HCT116 (cell line): ENCODE measurements at regions not wholly inside any gene's neighbourhood (a gene's known extent, or its start where the extent isn't known, plus 50 kb on each side); places are given as distances from the start of the nearest gene placed in this dataset.

ENCODE experiments used
- ATAC-seq: fragments of 200-7000 bp; cut with Tn5 transposase; 2 replicates; pipeline ENCODE4 v1.9.1; 2020; ENCODE audit warnings: mild to moderate bottlenecking, moderate library complexity
- BruUV-seq: library from RNA; stranded (reverse); fragments of 400-500 nt; replicated peaks from 2 replicates; lab custom pipeline; 2021; lab: Mats Ljungman, UMichigan
- CTCF ChIA-PET: fragments of 300-600 bp; sonication (Branson Sonifier 250); formaldehyde crosslinking; loops from one replicate; lab custom pipeline; 2021; ENCODE audit warnings: antibody characterized with exemption; lab: Charles Lee
- POLR2A ChIA-PET: fragments of 300-600, 350-600 bp; sonication (Branson Sonifier 250); formaldehyde crosslinking; loops from one replicate; lab custom pipeline; 2021; ENCODE audit warnings: antibody characterized with exemption; lab: Charles Lee
- RAD21 ChIA-PET, 2 experiments: fragments of 300-600 bp; sonication (Branson Sonifier 250); formaldehyde crosslinking; loops; one replicate each; lab custom pipeline; 2023; ENCODE audit warnings: low total read pairs in 2 of 2; ENCODE audit not compliant: uncharacterized antibody in 2 of 2, unreplicated experiment in 2 of 2, low non-redundant PET in 1 of 2; lab: Charles Lee
- DNase-seq: peaks from one replicate; pipeline ENCODE4 v3.0.0-alpha.2; 2010; ENCODE audit warnings: low read depth, low spot score
- H2AFZ ChIP-seq: fragments of 200-600 bp; shearing (Covaris generic), sonication (generic); 2 replicates; pipeline ENCODE4 v1.6.1; 2017; ENCODE audit warnings: low read depth, mixed run types, mixed read lengths, antibody characterized with exemption, low read length; ENCODE audit not compliant: poor library complexity, severe bottlenecking
- H3K27ac ChIP-seq: 2 replicates; pipeline ENCODE4 v1.5.1; 2012; ENCODE audit warnings: low read depth, low read length
- H3K27me3 ChIP-seq: fragments of 200-600 bp; sonication (generic); 2 replicates; pipeline ENCODE4 v1.6.1; 2016; ENCODE audit warnings: mixed run types, low read length, mixed read lengths; ENCODE audit not compliant: insufficient read depth
- H3K36me3 ChIP-seq, 2 experiments: fragments of 200-500 bp in 1 of 2; fragments of 200-600 bp in 1 of 2; sonication (Bioruptor generic) in 1 of 2; sonication (generic) in 1 of 2; 2 replicates each; pipeline versions ENCODE4 v1.5.1 to v1.6.1; 2014 to 2016; ENCODE audit warnings: low read length in 2 of 2, inconsistent platforms in 1 of 2, mixed read lengths in 1 of 2, mixed run types in 1 of 2; ENCODE audit not compliant: insufficient read depth in 2 of 2, control insufficient read depth in 1 of 2
- H3K4me1 ChIP-seq, 2 experiments: fragments of 200-600 bp in 1 of 2; sonication (generic) in 1 of 2; 2 replicates each; pipeline versions ENCODE4 v1.5.1 to v1.6.1; 2012 to 2017; ENCODE audit warnings: low read length in 2 of 2, inconsistent platforms in 1 of 2, mild to moderate bottlenecking in 1 of 2, mixed read lengths in 1 of 2, mixed run types in 1 of 2, moderate library complexity in 1 of 2; ENCODE audit not compliant: insufficient read depth in 2 of 2, control insufficient read depth in 1 of 2
- H3K4me2 ChIP-seq: fragments of 200-600 bp; sonication (generic); 2 replicates; pipeline ENCODE4 v1.6.1; 2017; ENCODE audit warnings: mixed run types, low read length, mixed read lengths
- H3K4me3 ChIP-seq, 2 experiments: fragments of 200-600 bp in 1 of 2; sonication (generic) in 1 of 2; replicated peaks in 1 of 2; 2 replicates each; pipeline ENCODE4 v1.5.1; 2011 to 2016; ENCODE audit warnings: low read length in 2 of 2, control low read depth in 1 of 2, low read depth in 1 of 2, mild to moderate bottlenecking in 1 of 2, mixed read lengths in 1 of 2, mixed run types in 1 of 2
- H3K79me2 ChIP-seq: fragments of 200-600 bp; sonication (generic); 2 replicates; pipeline ENCODE4 v1.6.1; 2017; ENCODE audit warnings: mild to moderate bottlenecking, mixed run types, low read length, moderate library complexity, mixed read lengths; ENCODE audit not compliant: insufficient read depth
- H3K9ac ChIP-seq: fragments of 200-600 bp; sonication (generic); 2 replicates; pipeline ENCODE4 v1.6.1; 2016; ENCODE audit warnings: low read length, mixed read lengths
- H3K9me2 ChIP-seq: fragments of 200-600 bp; sonication (generic), shearing (Covaris generic); 2 replicates; pipeline ENCODE4 v1.6.1; 2017; ENCODE audit warnings: mixed run types, mild to moderate bottlenecking, moderate library complexity; ENCODE audit not compliant: insufficient read depth
- H3K9me3 ChIP-seq, 2 experiments: fragments of 200-500 bp in 1 of 2; fragments of 200-600 bp in 1 of 2; sonication (Bioruptor generic) in 1 of 2; sonication (generic) in 1 of 2; 2 replicates each; pipeline ENCODE4 v1.6.1; 2014 to 2017; ENCODE audit warnings: low read length in 2 of 2, mixed read lengths in 2 of 2, inconsistent platforms in 1 of 2, low read depth in 1 of 2, mild to moderate bottlenecking in 1 of 2, mixed run types in 1 of 2, moderate library complexity in 1 of 2; ENCODE audit not compliant: control insufficient read depth in 1 of 2, insufficient read depth in 1 of 2
- H4K20me1 ChIP-seq: fragments of 200-600 bp; sonication (generic), shearing (Covaris generic); 2 replicates; pipeline ENCODE4 v1.6.1; 2017; ENCODE audit warnings: mixed run types, mild to moderate bottlenecking, moderate library complexity; ENCODE audit not compliant: insufficient read depth
- ATF3 ChIP-seq: IDR thresholded peaks from 2 replicates; pipeline ENCODE4 v1.6.1; 2012
- CBX3 ChIP-seq: IDR thresholded peaks from 2 replicates; pipeline ENCODE4 v1.6.1; 2012; ENCODE audit warnings: low read depth
- CTCF ChIP-seq, 3 experiments: fragments of 200-600 bp in 1 of 3; sonication (generic) in 1 of 3; IDR thresholded peaks in 2 of 3; conservative IDR thresholded peaks in 1 of 3; 2 replicates each; pipeline ENCODE4 v1.5.1; 2012 to 2017; ENCODE audit warnings: low read depth in 2 of 3, low read length in 2 of 3, antibody characterized with exemption in 1 of 3, borderline replicate concordance in 1 of 3, control low read depth in 1 of 3, mild to moderate bottlenecking in 1 of 3, mixed read lengths in 1 of 3, mixed run types in 1 of 3, moderate library complexity in 1 of 3; ENCODE audit not compliant: insufficient read depth in 1 of 3
- ELF1 ChIP-seq: IDR thresholded peaks from 2 replicates; pipeline ENCODE4 v1.6.1; 2012; ENCODE audit warnings: low read depth, borderline replicate concordance
- EZH2 ChIP-seq: fragments of 200-600 bp; sonication (generic); IDR thresholded peaks from 2 replicates; pipeline ENCODE4 v1.6.1; 2017; ENCODE audit warnings: antibody characterized with exemption, mixed run types
- EZH2phosphoT487 ChIP-seq: fragments of 200-600 bp; IDR thresholded peaks from 2 replicates; pipeline ENCODE4 v1.6.1; 2018; ENCODE audit warnings: antibody characterized with exemption, borderline replicate concordance
- FOSL1 ChIP-seq: IDR thresholded peaks from 2 replicates; pipeline ENCODE4 v1.6.1; 2012; ENCODE audit warnings: low read depth
- MAX ChIP-seq: IDR thresholded peaks from 2 replicates; pipeline ENCODE4 v1.6.1; 2012
- POLR2A ChIP-seq: IDR thresholded peaks from 2 replicates; pipeline ENCODE4 v1.7.0; 2011; ENCODE audit warnings: borderline replicate concordance; ENCODE audit not compliant: insufficient read depth, insufficient read length; ENCODE audit errors: extremely low read depth
- POLR2AphosphoS5 ChIP-seq: IDR thresholded peaks from 2 replicates; pipeline ENCODE4 v1.6.1; 2011; ENCODE audit warnings: mild to moderate bottlenecking, low read depth, low read length, moderate library complexity
- SP1 ChIP-seq: IDR thresholded peaks from 2 replicates; pipeline ENCODE4 v1.6.1; 2012; ENCODE audit warnings: low read depth
- SRF ChIP-seq: IDR thresholded peaks from 2 replicates; pipeline ENCODE4 v1.6.1; 2012; ENCODE audit warnings: low read depth
- TCF7L2 ChIP-seq: IDR thresholded peaks from 2 replicates; pipeline ENCODE4 v1.7.0; 2011; ENCODE audit warnings: borderline replicate concordance, inconsistent platforms; ENCODE audit not compliant: insufficient read depth, insufficient read length; ENCODE audit errors: extremely low read depth
- YY1 ChIP-seq: IDR thresholded peaks from 2 replicates; pipeline ENCODE4 v1.6.1; 2011; ENCODE audit warnings: low read length, low read depth, moderate library complexity, mild to moderate bottlenecking; ENCODE audit not compliant: insufficient replicate concordance; ENCODE audit errors: extremely low read depth
- ZFX ChIP-seq: fragments of 450-650 bp; IDR thresholded peaks from 2 replicates; pipeline ENCODE4 v1.6.1; 2017
- ZNF274 ChIP-seq: fragments of 200-500 bp; sonication (Bioruptor generic); IDR thresholded peaks from 2 replicates; pipeline ENCODE4 v1.6.1; 2014; ENCODE audit warnings: mild to moderate bottlenecking, low read depth, low read length, inconsistent platforms
- intact Hi-C: fragments of 100-400 bp; cut with micrococcal nuclease; formaldehyde crosslinking; loops from 2 replicates; pipeline ENCODE4 v1.10.0; 2022
- TF ChIP-seq, protein P1 (sequence below): IDR thresholded peaks from 2 replicates; pipeline ENCODE4 v1.6.1; 2012; ENCODE audit warnings: low read depth
- TF ChIP-seq, protein P2 (sequence below): IDR thresholded peaks from 2 replicates; pipeline ENCODE4 v1.6.1; 2011; ENCODE audit warnings: mild to moderate bottlenecking, low read length, moderate library complexity; ENCODE audit not compliant: insufficient replicate concordance; ENCODE audit errors: extremely low read depth

DNA sequence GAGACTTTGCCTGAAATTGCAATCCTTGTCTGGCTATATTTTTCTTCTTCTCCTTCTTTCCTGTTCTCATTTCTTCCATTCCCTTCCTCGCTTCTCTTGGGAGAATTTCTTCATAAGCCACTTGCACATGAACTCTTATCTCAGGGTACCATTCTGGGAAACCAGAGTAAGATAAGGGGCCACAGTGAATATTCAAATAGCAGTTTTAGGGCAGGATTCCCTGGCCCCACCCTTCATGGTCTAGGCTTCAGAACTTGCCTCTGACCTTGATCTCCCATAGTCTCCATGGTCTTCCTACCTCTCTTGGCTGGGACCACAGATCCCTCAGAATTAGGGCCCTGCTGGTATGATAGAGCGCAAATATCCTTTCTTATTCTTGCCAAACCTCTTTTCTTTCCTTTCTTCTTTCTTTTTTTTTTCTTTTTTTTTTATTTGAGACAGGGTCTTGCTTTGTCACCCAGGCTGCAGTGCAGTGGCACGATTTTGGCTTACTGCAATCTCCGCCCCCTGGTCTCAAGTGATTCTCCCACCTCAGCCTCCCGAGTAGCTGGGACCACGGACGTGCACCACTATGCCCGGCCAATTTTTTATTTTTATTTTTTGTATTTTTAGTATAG lies 123.0 kb upstream of the CITED2 start:
- CTCF ChIA-PET = no interaction called here
- H3K9ac ChIP-seq = no peak overlapping the region
- no peaks in the 10 kb centered on the region for H3K36me3 ChIP-seq
- H3K27ac ChIP-seq = no peak overlapping the region
- no peak overlapping the region for H3K4me2 ChIP-seq
- no peak for DNase-seq
- H3K9me2 ChIP-seq = no peaks in the 10 kb centered on the region
- no peaks in the 10 kb centered on the region for H3K27me3 ChIP-seq
- no peak for ATAC-seq
- BruUV-seq = no TSS peak
- H2AFZ ChIP-seq = no peak overlapping the region
- TF ChIP-seq CBX3 (no peak), ZFX (no peak), YY1 (no peak), MAX (no peak), POLR2A (no peak), POLR2AphosphoS5 (no peak), CTCF (IDR thresholded peaks at IDR 0.05 in 2 of 3, conservative IDR thresholded peaks at IDR 0.05 in 1 of 3; ENCODE audit: borderline replicate concordance in 1 of 3, insufficient read depth in 1 of 3, low read depth in 2 of 3, low read length in 2 of 3) (no peak), ZNF274 (no peak), SP1 (no peak), TCF7L2 (no peak), ELF1 (no peak), FOSL1 (no peak), ATF3 (no peak), SRF (no peak), EZH2 (no peak), EZH2phosphoT487 (no peak)
- TF ChIP-seq, protein P1, sequence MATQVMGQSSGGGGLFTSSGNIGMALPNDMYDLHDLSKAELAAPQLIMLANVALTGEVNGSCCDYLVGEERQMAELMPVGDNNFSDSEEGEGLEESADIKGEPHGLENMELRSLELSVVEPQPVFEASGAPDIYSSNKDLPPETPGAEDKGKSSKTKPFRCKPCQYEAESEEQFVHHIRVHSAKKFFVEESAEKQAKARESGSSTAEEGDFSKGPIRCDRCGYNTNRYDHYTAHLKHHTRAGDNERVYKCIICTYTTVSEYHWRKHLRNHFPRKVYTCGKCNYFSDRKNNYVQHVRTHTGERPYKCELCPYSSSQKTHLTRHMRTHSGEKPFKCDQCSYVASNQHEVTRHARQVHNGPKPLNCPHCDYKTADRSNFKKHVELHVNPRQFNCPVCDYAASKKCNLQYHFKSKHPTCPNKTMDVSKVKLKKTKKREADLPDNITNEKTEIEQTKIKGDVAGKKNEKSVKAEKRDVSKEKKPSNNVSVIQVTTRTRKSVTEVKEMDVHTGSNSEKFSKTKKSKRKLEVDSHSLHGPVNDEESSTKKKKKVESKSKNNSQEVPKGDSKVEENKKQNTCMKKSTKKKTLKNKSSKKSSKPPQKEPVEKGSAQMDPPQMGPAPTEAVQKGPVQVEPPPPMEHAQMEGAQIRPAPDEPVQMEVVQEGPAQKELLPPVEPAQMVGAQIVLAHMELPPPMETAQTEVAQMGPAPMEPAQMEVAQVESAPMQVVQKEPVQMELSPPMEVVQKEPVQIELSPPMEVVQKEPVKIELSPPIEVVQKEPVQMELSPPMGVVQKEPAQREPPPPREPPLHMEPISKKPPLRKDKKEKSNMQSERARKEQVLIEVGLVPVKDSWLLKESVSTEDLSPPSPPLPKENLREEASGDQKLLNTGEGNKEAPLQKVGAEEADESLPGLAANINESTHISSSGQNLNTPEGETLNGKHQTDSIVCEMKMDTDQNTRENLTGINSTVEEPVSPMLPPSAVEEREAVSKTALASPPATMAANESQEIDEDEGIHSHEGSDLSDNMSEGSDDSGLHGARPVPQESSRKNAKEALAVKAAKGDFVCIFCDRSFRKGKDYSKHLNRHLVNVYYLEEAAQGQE = no peak
- TF ChIP-seq, protein P2, sequence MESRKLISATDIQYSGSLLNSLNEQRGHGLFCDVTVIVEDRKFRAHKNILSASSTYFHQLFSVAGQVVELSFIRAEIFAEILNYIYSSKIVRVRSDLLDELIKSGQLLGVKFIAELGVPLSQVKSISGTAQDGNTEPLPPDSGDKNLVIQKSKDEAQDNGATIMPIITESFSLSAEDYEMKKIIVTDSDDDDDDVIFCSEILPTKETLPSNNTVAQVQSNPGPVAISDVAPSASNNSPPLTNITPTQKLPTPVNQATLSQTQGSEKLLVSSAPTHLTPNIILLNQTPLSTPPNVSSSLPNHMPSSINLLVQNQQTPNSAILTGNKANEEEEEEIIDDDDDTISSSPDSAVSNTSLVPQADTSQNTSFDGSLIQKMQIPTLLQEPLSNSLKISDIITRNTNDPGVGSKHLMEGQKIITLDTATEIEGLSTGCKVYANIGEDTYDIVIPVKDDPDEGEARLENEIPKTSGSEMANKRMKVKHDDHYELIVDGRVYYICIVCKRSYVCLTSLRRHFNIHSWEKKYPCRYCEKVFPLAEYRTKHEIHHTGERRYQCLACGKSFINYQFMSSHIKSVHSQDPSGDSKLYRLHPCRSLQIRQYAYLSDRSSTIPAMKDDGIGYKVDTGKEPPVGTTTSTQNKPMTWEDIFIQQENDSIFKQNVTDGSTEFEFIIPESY = no peak
- H3K9me3 ChIP-seq = no peaks in the 10 kb centered on the region
- no peaks in the 10 kb centered on the region for H3K79me2 ChIP-seq
- RAD21 ChIA-PET = no interaction called here
- intact Hi-C loops = no loop called here
- no peak overlapping the region for H3K4me3 ChIP-seq
- POLR2A ChIA-PET = no interaction called here
- peaks cover 0 to 6% of the 10 kb centered on the region in 2 experiments; a peak in 2 of 4 replicates for H3K4me1 ChIP-seq
- H4K20me1 ChIP-seq = no peaks in the 10 kb centered on the region
